Uterus (tissue), 2 donors: ENCODE measurements at regions not wholly inside any gene's neighbourhood (a gene's known extent, or its start where the extent isn't known, plus 50 kb on each side); places are given as distances from the start of the nearest gene placed in this dataset.

ENCODE experiments used
- POLR2A ChIP-seq, 2 donors: fragments of 450-650 bp; IDR thresholded peaks; one replicate each; pipeline ENCODE4 v1.6.1; 2016; ENCODE audit warnings: antibody characterized with exemption in 2 of 2, mild to moderate bottlenecking in 1 of 2, moderate library complexity in 1 of 2
- TF ChIP-seq, protein P1 (sequence below), 4 experiments: fragments of 200-600 bp in 2 of 4; fragments of 450-650 bp in 2 of 4; sonication (generic) in 2 of 4; IDR thresholded peaks; one replicate each; pipeline ENCODE4 v1.5.1; 2016 to 2019; ENCODE audit warnings: antibody characterized with exemption in 4 of 4, mild to moderate bottlenecking in 2 of 4, moderate library complexity in 1 of 4

- TF ChIP-seq, protein P1, sequence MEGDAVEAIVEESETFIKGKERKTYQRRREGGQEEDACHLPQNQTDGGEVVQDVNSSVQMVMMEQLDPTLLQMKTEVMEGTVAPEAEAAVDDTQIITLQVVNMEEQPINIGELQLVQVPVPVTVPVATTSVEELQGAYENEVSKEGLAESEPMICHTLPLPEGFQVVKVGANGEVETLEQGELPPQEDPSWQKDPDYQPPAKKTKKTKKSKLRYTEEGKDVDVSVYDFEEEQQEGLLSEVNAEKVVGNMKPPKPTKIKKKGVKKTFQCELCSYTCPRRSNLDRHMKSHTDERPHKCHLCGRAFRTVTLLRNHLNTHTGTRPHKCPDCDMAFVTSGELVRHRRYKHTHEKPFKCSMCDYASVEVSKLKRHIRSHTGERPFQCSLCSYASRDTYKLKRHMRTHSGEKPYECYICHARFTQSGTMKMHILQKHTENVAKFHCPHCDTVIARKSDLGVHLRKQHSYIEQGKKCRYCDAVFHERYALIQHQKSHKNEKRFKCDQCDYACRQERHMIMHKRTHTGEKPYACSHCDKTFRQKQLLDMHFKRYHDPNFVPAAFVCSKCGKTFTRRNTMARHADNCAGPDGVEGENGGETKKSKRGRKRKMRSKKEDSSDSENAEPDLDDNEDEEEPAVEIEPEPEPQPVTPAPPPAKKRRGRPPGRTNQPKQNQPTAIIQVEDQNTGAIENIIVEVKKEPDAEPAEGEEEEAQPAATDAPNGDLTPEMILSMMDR (IDR thresholded peaks at IDR 0.05) = no peak
- TF ChIP-seq POLR2A (IDR thresholded peaks at IDR 0.05) = no peak
Measured at GRCh38 chr11:35056391-35057093, 82.4 kb upstream of the CD44 start.
